NCI-H2196 (cell line): ENCODE measurements at regions not wholly inside any gene's neighbourhood (a gene's known extent, or its start where the extent isn't known, plus 50 kb on each side); places are given as distances from the start of the nearest gene placed in this dataset.

Experiments used
- DNase-seq: peaks from one replicate; lab custom pipeline; 2025; ENCODE audit not compliant: unreplicated experiment; lab: John Stamatoyannopoulos, UW

DNA sequence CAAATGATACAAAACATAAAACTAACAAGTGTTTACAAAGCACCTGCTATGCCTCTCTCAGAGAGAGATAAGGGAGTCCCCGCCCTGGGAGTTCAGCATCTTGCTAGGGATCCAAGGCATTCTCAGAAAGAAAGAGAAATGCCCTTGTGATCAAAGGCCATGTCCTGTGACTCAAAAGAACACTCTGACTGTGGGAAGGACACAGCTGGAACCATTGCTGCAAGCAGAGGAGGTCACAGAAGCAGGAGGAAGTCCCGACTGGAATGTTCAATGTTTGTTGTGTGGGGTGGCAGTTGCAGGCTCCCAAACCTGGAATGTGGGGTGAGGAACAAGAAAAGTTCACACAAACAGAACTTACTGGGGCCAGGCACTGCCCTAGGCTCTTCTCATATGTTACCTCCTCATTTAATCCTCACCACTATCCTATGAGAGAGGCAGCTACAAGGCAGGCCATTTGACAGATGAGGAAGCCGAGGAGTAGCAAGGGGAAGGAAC, 93.0 kb upstream of the GRIK3 start:
- DNase-seq, result no peak

DNA sequence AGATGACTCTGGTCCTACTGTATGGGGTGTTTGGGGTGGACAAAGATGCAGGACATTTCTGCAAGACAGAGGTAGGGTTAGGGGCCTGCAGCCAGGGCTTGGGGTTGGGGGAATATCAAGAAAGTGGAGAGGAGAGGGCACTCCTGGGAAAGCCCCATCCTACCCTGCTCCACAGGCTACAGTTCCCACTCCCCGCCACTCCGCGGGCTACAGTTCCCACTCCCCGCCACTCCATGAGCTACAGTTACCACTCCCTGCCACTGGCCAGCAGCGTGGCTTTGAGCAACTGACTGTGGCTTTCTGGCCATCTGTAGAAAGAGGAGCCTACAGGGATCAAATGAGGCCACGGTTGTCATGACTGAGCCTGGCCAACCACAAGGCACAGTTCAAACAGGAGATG, 93.8 kb upstream of the GRIK3 start:
- no peak for DNase-seq

DNA sequence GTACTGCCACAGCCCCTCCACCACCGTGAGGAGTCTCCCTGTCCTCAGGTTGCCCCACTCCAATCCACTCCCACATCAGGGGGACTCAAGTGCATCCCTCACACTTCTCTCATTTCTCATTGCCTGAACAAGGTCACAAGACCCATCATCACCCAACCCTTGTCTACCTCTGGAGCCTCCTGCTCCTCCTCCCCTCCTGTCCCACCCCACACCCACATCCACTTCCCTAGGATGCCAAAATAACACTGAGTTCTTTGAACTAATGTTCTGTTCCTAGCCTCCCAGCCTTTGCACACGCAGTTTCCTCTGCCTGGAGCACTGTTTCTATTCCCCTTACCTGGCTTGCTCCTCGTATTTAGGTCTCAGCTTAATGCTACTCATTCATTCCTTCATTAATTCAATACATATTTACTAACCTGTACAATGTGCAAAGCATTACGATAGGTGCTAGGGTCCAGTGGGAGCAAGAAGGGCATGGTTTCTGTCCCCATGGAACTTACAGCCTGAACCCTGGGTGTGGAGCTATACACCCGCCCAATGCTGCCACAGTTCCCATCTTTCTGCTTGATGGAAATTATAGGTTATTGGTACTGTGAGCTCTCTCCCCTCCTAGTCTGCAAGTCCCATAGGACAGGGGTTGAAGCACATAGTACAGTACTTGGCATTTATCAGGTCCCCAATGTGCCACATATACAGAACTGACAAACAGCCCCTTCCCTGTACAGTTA, 96.1 kb upstream of the GRIK3 start:
- DNase-seq, result no peak

DNA sequence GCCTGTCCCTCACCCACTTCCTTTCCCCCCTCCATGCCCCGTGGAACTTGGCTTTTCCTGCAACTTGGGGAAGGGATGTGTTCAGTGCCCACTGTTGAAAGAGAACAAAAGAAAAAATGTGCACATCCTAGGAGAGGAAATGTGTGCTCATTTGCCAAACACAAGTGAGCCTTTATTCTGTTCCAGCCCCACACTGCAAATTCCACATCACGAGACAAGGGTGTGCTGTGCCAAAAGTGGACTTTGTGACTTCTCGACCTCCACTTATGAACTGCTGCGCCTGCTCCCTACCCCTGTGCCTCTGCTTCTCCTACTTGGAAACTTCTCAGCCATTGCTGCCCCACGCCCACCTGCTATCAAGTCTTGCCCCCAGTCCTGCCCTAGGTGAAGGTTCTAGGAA, 97.0 kb upstream of the GRIK3 start:
- no peak for DNase-seq

DNA sequence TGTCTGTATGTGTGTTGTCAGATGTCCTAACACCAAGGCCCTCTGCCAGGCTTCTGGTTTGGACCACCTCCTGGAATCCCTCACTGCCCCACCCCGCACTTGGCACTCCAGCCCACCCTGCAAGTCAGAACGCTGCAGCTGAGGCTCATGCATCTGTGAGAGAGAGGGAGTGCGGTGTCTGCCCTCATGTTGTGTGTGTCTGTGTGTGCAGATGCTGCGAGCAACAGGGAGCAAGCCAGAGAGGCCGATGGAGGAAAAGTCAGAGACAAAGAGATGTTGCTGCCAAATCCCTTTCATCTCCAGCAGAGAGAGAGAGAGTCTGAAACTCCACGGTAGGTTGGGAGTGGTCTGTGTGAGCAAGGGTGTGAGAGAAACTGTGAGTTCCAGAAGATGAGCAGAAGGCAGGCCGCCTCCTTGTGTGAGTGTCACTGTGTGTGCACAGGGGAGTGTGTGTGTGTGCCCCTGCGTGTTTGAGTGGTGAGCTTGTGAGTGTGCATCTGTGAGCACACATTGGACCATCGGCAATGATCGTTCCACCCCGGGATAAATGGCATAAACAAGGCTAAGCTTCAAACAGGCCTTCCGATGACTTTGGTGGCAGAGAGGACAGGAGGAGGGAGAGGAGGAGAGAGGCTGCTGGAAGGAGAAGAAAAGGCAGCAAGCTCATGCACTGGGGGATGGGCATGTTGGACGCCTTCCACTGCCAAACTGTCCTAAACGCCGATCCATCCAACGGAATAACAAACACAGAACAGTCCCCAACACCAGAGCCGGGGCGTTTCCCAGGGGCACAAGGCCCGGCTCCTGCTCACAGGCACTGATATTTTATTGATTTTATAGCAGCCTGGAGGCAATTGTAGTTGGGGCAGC, 99.2 kb upstream of the GRIK3 start:
- DNase-seq, result no peak

DNA sequence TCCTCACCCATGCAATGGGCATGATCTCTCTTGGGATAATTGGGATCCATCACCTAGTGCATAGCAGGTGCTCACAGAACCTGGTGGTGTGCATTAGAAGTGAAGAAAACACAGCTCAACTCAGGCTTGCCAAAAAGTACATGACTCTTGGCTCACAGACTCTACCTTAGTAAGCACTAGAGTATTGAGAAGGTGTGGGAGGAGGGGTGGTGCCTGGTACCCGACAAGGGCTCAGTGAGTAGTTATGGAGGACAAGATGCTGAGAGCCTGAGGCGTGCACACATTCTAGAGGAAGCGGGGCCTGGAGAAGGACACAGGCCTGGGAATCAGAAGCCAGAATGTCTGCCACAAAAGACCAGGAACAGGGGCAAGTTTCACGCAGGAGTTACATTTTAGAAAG, 100.3 kb upstream of the GRIK3 start:
- DNase-seq, result no peak

DNA sequence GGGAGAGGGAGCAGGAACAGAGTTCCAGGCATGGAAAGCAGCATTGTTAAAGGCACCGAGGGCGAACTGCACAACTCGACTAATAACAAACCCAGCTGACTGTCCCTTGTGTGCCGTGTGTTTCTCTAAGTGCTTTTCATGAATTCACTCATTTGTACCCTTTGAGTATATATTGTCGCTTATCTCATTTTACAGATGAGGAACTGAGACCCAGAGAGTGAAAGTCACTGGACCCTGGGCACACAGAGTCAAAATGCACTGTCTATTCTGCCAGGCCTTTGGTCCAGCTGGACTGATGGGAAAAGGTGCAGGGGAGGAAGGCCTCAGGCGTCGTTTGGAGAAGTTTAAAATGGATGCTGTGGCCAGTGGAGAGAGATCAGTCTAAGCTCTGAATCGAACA, 100.7 kb upstream of the GRIK3 start:
- no peak for DNase-seq

DNA sequence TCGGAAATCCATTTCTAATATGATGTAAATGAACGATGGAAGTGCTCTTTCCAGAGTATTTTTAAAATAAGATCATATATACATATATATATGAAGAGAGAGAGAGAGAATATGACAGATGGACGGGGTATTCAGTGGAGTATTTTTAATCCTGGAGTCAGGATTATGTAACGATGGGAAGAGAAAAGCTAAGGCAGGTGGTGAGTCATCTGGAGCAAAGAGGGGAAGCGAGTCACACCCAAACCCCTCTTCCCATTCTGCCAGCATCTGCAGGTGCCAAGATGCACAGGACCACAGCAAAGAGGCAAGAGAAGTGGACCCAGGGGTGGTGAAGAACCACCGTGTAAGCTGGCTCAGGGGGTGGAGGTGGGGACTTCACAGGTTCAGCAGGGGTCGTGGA, 102.7 kb upstream of the GRIK3 start:
- no peak for DNase-seq

DNA sequence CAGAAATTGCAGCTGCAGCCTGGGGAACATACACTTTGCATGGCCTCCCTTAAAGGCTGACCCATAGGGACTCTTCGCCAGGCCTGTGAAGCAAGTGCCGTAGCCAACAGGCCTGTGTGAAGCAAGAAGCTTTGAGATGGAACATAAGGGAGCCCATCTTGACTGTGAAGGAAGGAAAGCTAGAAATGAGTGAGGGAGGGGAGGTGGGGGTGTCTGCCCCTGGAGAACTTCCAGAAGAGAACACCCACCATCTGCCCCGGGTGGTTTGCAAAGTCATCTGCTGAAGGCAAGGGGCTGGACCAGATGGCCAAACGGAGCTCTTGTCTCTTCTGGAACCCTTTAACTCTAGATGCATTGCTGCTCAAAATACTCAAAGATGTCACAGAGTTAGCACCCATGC, 103.3 kb upstream of the GRIK3 start:
- DNase-seq, result no peak

DNA sequence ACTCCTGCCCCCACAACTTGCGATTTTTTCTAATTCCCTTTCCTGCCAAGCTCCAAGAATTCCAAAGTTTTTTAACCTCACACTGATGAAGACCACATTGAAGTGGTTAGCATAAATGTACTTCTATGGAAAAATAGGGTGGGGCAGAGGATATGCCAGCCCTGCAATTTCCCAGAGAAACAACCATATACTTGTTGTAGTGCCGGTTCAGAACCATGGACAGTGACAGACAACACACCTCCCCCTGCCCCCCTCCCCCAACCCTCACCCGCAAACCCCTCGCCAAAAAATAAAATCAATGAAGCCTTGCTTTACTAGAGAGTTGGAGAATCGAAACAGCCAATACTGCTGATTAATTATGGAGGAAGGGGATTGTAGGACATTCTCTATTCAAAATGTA, 109.5 kb upstream of the GRIK3 start:
- no peak for DNase-seq

DNA sequence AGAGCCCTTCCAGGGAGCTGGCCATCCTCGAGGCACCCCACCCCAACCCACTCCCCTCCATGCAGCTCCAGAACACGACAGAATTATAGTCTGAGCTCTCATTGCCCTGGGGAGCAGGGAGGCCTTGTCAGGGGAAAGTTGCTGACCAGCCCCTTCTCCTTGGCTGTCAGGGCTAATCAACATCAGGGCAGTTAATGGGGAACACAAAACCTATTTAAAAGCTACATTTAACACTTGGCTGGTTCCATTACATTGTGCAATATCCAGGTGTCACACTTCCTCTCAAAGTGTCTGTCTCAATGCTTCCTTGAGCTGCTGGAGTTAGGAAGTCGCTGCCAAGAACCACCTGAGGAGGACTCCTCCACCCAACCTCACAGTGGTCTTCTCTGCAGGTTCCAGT, 111.8 kb upstream of the GRIK3 start:
- no peak for DNase-seq

DNA sequence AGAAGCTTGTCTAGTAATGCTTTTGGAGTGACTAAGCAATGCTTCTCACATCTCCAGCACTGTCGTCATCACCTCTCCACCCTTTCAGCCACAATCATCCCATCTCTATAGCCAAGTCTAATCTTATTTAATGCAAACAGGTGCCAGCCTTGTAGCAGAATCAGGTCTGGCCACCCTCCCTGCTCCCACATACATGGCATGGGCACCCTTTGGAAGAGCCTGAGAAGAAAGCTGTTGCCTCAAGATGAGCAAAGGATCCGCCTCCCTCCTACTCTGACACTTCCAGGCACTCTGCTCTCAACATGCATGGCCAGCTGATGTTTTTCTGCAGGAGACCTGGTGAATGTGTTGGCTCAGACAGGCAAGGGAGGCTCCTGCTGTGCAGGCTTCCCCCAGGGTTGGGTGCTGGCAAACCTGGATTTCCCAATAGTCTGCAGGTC, 113.1 kb upstream of the GRIK3 start:
- no peak for DNase-seq

DNA sequence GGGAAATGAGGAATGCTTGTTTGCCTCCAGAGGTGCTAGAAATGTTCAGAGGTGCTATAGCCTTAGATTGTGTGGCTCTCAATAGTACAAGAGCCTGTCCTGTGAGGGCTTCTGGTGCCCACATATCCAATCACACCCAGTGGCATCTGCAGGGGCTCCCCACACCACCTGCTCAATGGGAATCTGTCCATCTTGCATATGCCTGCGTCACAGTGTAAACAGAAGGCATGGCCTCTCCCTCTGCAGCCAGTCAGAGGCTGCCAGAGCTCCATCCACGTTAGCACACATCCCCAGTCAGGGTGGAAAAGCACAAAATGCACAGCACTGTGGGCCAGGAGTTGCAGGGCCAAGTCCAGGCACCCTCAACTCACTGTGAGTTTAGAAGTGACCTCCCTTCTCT, 113.6 kb upstream of the GRIK3 start:
- DNase-seq, result no peak

DNA sequence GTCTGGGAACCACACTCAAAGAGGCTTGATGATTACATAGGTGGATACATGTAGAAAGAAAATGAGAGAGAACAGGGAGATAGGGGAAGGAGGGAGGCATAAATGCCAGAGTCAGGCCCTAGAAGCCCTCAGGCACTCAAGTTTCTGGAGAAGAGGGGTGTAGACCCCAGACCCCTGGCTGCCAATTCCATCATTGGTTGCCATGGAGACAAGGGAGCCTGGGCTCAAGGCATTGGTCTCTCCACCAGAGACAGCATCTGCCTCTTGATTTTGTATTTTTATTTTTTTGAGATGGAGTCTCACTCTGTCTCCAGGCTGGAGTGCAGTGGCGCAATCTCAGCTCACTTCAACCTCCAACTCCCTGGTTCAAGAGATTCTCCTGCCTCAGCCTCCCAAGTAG, 114.3 kb upstream of the GRIK3 start:
- no peak for DNase-seq

DNA sequence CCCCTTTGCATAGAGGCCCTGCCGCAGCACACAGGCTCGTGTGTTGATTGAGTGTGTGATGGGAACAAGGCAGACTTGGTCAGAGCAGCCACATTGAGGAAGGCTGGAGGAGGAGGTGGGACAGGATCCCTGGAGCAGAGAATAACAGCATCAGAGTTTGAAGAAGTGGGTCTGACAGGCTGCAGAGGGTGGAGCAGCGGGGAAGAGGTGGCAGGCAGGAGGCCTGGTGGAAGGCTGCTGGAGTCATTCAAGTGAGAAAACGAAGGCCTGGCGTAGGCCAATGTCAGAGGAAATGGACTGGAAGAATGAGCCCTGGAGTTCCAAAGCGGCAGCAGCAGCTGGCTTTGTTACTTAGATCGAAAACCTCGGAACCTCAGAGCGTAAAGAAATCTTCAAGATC, 115.0 kb upstream of the GRIK3 start:
- DNase-seq, result no peak

DNA sequence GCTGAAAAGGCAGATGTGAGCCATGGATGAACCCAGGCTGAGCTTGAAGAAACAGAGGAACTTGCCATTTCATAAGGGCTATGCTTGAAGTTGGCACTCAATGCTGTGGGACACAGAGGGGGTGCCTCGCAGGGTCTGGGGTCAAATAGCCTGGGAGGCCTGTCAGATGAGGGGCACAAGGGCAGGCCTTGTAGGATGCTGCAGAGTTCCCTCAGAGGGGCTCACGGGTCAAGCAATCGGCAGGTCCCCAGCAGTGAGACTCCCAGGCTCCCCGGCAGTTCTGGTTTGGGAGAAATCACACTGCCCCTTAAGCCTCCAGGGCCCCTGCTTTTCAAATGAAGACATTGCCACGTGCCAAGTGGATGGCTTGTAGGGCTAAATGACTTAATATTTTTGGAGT, 116.7 kb upstream of the GRIK3 start:
- no peak for DNase-seq

DNA sequence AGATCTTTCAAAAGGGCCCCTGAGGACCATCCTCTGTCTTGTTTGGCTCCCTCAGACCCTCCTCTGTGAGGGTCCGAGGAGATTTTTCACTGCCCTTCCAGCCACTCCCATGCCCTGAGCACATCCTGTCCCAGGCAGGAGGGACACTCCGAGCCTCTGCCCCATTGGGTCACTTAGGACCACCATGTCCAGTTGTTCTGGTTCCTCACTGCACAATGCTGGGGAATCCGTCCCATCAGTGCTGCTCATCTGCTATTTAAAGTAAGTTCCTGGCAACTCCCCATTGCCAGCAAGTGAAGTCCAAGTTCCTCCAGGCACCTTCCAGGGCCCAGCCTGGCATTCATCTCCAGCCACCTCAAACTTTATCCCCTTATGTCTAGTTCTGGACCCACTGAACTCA, 117.5 kb upstream of the GRIK3 start:
- DNase-seq, result no peak

DNA sequence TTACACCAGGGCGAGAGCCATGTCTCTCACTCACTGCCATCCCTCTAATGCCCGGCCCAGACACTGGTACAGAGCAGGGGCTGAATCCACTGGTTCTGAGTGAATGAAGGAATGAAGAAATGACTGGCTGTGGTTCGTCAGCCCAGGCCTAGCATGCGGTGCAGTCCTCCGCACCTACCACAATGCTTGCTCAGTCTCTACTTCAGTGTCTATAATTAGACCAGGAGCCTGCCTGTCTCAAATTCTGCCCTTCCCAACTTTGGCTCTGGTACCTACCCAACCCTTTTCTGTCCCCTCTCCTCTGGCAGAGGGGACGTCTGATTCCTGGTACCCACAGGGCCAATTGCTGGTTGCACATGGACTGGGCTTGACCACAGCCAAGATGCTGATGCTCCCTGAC, 118.2 kb upstream of the GRIK3 start:
- no peak for DNase-seq

DNA sequence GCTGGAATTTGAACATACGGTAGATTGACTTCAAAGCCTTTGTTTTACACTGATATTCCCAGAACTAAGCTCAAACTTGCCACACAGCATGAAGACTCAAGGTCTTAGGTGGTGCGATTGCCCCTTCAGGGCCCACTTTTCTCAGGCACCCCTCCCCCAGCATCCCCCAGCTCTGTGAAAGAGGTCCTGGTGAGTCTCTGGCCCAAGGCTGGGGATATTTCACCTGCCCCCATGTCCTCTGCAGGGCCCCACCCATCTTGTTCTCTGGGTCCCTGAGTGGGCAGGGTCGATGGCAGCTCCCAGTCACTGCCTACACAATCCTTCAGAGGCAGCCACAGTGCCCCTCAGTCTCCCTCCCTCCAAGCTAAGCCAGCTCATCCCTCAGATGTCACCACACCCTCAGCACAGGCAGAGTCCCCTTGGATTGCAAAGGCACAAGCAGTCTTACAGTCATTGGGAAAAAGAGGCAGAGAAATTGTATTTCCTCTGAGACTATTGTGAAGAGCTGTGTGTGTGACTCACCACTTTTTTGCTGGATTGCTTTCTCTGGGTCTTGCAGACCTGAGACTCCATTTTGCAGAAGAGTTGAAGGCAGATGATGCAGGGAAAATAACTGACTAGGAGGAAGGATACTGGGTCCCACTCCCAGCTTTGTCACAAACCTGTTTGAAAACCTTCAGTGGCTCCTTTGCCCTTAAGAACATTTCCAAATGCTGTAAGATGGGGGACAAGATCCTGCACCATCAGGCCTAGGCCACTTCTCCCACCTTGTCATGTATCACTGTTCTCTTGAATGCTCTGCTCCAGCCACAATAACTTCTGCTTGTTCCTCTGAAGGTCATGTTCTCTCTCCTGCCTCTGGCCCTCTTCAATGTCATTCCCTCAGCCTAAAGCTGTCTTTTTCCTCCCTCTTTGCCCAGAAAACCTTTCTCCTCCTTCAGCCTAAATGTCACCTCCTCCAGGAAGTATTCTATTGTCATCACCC, 119.1 kb upstream of the GRIK3 start:
- DNase-seq, result no peak

DNA sequence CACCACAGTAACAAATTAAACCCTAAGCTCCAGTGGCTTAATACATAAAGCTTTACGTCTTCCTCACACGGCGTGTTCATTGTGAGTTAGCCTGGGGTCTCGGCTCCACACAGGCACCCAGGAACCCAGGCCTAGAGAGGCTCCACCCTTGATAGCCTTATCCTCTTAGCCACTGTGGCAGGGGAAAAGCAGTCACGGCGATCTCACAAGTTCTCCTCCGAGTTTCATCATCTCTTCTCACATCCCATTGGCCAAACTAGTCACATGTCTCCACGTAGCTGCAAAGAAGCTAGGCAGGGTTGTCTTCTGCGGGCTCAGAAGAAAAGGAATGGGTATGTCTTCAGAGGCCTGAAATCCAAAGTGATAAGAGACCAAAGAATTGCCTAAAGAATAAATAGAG, 122.3 kb upstream of the GRIK3 start:
- no peak for DNase-seq

DNA sequence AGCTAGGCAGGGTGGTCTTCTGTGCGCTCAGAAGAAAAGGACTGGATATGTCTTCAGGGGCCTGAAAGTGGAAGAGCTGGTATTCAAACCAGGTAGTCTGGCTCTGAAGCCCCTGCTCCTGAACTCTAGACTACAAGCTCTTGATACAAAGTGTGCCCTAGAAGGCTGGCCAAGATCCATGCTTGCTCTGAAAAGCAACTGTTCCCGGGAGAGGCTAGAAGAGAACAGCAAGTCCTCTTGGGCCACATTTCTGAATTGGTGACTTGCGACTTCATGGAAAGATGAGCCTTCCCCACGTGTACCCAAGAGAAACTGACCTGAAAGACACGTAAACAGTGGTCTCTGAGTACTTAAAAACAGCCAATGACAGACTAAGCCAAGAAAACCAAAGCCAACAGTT, 123.3 kb upstream of the GRIK3 start:
- no peak for DNase-seq
